ENCODE measurements at regions not wholly inside any gene's neighbourhood (a gene's known extent, or its start where the extent isn't known, plus 50 kb on each side); places are given as distances from the start of the nearest gene placed in this dataset.

- no peak for DNase-seq
These were observed 71.0 kb upstream of the MYCN start for GRCh38 chr2:15869396-15869795.

DNA sequence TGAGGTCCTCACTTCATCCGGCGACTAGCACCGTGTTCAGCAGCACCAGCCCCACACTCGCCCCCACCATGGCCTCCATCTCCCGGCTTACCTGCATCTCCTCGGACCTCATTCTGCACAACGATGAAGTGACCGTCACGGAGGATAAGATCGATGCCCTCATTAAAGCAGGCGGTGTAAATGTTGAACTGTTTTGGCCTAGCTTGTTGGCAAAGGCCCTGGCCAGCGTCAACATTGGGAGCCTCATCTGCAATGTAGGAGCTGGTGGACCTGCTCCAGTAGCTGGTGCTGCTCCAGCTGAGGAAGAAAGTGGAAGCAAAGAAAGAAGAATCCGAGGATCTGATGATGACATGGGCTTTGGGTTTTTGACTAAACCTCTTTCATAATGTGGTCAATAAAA is 70.5 kb upstream of the MYCN start:
- no peak for DNase-seq

DNA sequence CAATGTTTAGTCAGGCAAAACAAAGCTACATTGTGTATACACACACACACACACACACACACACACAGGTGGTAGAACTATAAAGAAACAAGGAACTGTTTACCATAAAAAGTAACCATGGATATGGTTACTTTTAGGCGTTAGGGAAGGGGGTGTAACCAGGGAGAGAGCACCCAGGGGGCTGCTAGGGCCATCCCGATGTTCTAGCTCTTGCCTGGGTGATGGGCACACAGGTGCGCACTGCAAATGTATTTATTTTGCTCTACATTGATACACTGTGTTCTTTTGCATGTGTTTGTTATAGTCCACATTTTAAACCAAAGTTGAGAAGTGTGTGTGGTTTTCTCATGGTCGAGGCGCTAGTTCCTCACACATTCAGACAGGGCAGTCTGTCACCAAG is 69.8 kb upstream of the MYCN start:
- no peak for DNase-seq

GRCh38 chr2:15871239-15871783 is 69.0 kb upstream of the MYCN start:
- no peak for DNase-seq

DNA sequence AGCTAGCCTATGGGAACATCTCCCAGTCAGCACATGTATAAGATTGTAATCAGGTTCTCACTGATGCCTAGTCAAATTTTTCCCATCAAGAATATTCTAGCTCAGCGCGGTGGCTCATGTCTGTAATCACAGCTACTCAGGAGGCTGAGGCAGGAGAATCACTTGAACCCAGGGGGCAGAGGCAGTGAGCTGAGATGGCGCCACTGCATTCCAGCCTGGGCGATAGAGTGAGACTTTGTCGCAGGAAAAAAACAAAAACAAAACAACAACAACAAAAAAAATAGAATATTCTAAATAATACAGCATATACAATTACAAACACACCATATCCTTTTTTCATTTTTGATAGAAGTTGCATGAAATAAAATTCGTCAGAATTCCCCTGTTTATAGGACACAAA is 67.5 kb upstream of the MYCN start:
- DNase-seq, result no peak

DNA sequence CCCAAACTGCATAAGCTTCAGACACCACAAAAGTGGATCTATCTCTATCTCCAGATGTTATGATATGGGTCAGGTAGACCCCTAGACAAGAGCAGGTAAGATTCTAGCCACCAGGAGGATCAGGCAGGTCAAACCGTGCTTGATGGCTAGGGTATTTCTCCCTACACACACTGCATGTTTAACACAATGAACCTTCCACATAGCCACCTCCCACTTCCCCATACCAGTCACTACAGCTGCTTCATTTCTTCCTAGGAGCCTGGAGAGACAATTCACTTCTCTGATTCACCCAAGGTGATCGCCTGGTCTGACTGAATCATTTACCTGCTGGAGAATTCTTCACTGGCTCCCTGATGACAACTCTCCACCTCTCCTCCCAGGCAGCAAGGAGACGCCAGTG is 66.0 kb upstream of the MYCN start:
- no peak for DNase-seq

- DNase-seq, result no peak
These were observed 65.2 kb upstream of the MYCN start for GRCh38 chr2:15874854-15875804.

DNA sequence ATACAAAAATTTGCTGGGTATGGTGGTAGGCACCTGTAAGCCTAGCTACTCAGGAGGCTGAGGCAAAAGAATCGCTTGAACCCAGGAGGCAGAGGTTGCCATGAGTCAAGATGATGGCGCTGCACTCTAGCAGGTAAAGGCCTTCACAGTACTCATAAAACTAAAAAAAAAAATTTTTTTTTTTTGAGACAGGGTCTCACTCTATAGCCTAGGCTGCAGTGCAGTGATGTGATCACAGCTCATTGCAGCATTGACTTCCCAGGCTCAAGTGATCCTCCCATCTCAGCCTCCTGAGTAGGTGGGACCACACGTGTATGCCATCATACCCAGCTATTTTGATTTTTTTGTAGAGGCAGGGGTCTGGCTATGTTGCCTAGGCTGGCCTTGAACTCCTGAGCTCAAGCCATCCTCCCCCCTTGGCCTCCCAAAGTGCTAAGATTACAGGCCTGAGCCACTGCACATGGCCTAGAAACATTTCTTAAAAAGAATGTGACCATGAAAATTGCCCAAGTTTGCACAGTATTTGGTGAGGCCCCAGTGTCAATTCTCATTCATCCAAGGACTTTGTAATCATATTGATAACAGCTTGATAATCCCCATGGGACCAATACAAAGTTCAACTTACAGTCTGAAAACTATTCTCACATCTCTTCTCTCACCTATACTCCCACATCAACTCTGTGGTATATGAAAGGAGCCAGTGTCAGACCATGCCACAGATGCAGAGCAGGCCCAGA is 64.2 kb upstream of the MYCN start:
- DNase-seq, result no peak

GRCh38 chr2:15880226-15881119 is 59.9 kb upstream of the MYCN start:
- no peak for DNase-seq

DNA sequence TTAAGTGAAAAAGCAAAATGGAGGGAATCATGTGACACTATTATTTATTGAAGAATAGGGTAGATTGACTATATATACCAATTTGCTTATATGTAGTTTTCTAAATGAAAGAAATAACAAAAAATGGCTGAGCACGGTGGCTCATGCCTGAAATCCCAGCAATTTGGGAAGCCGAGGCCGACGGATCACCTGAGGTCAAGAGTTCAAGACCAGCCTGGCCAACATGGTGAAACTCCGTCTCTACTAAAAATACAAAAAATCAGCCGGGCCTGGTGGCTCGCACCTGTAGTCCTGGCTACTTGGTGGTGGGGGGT is 59.3 kb upstream of the MYCN start:
- no peak for DNase-seq

- DNase-seq, result no peak
These were observed 58.7 kb upstream of the MYCN start for GRCh38 chr2:15881676-15882075.

DNA sequence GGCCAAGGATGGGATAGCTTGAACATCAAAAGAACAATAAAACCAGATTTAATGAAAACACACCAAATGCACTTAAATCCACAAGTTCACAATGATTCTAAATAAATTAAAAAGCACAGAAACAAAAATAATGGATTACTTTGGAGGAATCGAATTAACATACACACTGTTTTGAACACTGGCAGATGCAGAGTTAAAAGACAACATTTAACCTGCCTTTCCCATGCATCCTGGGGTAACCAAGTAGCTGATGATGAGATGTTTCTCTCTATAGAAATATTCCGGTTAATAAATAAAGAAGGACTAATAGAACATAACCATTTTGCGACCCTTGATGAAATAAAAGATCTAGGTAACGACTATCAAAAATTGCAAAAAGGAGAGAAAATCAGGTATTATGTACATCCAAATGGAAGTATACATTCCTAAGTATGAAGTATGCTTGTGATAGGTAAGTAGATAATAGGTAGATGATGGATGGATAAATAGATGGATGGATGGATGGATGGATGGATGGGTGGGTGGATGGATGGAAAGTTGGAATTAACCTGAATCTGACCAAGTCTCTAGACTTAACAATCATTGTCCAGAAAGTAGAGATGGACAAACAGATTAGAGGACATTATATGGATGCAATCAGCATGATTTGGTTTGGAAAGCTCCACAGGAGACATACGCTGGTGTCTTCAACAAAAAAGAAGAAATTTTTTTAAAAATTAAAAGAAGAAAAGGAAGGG is 57.4 kb upstream of the MYCN start:
- no peak for DNase-seq

GRCh38 chr2:15883684-15884083 is 56.7 kb upstream of the MYCN start:
- DNase-seq, result no peak

GRCh38 chr2:15884790-15885189 is 55.6 kb upstream of the MYCN start:
- DNase-seq, result no peak

DNA sequence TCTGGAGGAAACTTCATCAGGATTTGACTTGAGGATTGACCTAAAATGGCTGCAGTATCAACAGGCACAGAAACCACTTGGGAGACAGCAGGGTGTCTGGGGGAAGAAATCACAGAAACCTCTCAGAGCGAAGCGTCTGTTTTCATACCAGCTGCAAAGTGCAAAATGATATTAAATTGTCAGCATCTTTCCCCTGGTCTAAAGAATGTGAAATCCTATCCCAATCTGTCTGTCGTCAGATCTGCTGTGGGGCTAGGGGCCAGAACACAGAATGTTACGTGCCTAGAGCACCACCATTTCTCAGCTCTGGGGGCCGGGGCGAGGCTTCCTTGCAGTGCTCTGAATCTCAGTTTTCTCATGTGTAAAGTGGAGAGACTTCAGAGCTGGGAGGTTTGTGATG is 54.1 kb upstream of the MYCN start:
- no peak for DNase-seq

- no peak for DNase-seq
These were observed 50.8 kb upstream of the MYCN start for GRCh38 chr2:15889442-15890123.

DNA sequence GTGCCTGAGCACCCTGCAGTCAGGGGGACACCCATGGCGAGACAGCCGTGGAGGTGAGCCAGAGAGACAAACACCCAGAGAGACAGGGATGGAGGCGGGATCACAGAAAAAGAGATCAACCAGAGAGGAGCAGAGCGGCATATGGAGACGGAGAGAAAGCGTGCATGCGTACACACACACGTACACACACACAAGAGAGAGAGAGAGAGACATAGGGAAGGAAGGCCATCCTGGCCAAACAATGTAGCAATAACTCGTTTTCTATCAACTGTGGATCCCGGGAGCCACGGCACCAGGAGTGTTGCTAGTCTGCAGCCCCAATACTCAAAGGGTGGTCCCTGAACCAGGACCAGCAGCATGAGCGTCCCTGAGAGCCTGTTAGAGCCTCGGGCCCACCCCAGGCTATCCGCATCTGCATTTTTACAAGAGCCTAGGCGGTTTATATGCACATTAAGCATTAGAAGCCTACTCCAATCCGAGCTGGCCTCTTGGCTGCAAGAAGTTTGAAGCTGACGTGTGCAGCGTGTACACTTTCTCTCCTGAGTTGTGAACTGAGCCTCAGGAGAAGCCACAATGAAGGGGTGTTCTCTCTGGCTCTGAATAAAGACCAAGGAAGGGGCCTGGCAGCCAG is 50.1 kb upstream of the MYCN start:
- no peak for DNase-seq
